NCI-H226 (cell line): ENCODE measurements at regions not wholly inside any gene's neighbourhood (a gene's known extent, or its start where the extent isn't known, plus 50 kb on each side); places are given as distances from the start of the nearest gene placed in this dataset.

Experiments
- DNase-seq: peaks from one replicate; pipeline ENCODE4 v3.0.0-alpha.2; 2015

- DNase-seq, result no peak
Observed at GRCh38 chr12:115500872-115501271, 776.6 kb downstream of the MED13L start.

GRCh38 chr12:115495300-115495699, 782.2 kb downstream of the MED13L start:
- DNase-seq, result no peak

GRCh38 chr12:115492553-115492952, 784.9 kb downstream of the MED13L start:
- no peak for DNase-seq

- DNase-seq, result no peak
Observed at GRCh38 chr12:115491511-115492250, 785.8 kb downstream of the MED13L start.

- DNase-seq, result no peak
Observed at GRCh38 chr12:115489253-115489652, 788.2 kb downstream of the MED13L start.

- no peak for DNase-seq
Observed at GRCh38 chr12:115485967-115486366, 791.5 kb downstream of the MED13L start.

GRCh38 chr12:115485503-115485902, 792.0 kb downstream of the MED13L start:
- DNase-seq, result no peak

- DNase-seq, result no peak
Observed at GRCh38 chr12:115482943-115483342, 794.5 kb downstream of the MED13L start.

GRCh38 chr12:115481141-115481540, 796.4 kb downstream of the MED13L start:
- DNase-seq, result no peak

- no peak for DNase-seq
Observed at GRCh38 chr12:115478505-115478904, 794.5 kb upstream of the TBX3 start.

GRCh38 chr12:115474539-115475353, 790.8 kb upstream of the TBX3 start:
- no peak for DNase-seq

- DNase-seq, result no peak
Observed at GRCh38 chr12:115473257-115473956, 789.4 kb upstream of the TBX3 start.

- no peak for DNase-seq
Observed at GRCh38 chr12:115472852-115473251, 788.9 kb upstream of the TBX3 start.

GRCh38 chr12:115470977-115471376, 787.0 kb upstream of the TBX3 start:
- DNase-seq, result no peak

- no peak for DNase-seq
Observed at GRCh38 chr12:115470526-115470925, 786.6 kb upstream of the TBX3 start.

- DNase-seq, result no peak
Observed at GRCh38 chr12:115468087-115468510, 784.1 kb upstream of the TBX3 start.

- no peak for DNase-seq
Observed at GRCh38 chr12:115467531-115467930, 783.6 kb upstream of the TBX3 start.

GRCh38 chr12:115466076-115466475, 782.1 kb upstream of the TBX3 start:
- no peak for DNase-seq

- DNase-seq, result no peak
Observed at GRCh38 chr12:115464661-115465060, 780.7 kb upstream of the TBX3 start.

- no peak for DNase-seq
Observed at GRCh38 chr12:115464111-115464581, 780.2 kb upstream of the TBX3 start.

- DNase-seq, result no peak
Observed at GRCh38 chr12:115461401-115461800, 777.4 kb upstream of the TBX3 start.

GRCh38 chr12:115457798-115458197, 773.8 kb upstream of the TBX3 start:
- no peak for DNase-seq

GRCh38 chr12:115456946-115457689, 773.1 kb upstream of the TBX3 start:
- peak; percentile 12 for DNase-seq
